Chondrocyte (in vitro differentiated cells): ENCODE measurements at regions not wholly inside any gene's neighbourhood (a gene's known extent, or its start where the extent isn't known, plus 50 kb on each side); places are given as distances from the start of the nearest gene placed in this dataset.

Experiments used
- DNase-seq: peaks from one replicate; pipeline ENCODE4 v3.0.0; 2021; ENCODE audit warnings: mixed read lengths, low spot score
- H3K27ac Mint-ChIP-seq: one replicate; pipeline ENCODE4 v1.8.0; 2021; ENCODE audit warnings: mild to moderate bottlenecking, moderate library complexity, mixed read lengths; ENCODE audit not compliant: unreplicated experiment
- H3K27me3 Mint-ChIP-seq: 2 replicates; pipeline ENCODE4 v1.8.0; 2021; ENCODE audit warnings: low read depth, mixed read lengths
- H3K36me3 Mint-ChIP-seq: 2 replicates; pipeline ENCODE4 v1.8.0; 2021; ENCODE audit warnings: low read depth, mixed read lengths
- H3K4me1 Mint-ChIP-seq: 2 replicates; pipeline ENCODE4 v1.8.0; 2021; ENCODE audit warnings: low read depth, mild to moderate bottlenecking, mixed read lengths
- H3K4me3 Mint-ChIP-seq: one replicate; pipeline ENCODE4 v1.8.0; 2021; ENCODE audit warnings: mild to moderate bottlenecking, moderate library complexity, mixed read lengths; ENCODE audit not compliant: unreplicated experiment
- H3K9me3 Mint-ChIP-seq: 2 replicates; pipeline ENCODE4 v1.8.0; 2021; ENCODE audit warnings: low read depth, mixed read lengths
- CTCF ChIP-seq: fragments of 200-600 bp; sonication (generic); IDR thresholded peaks from 2 replicates; pipeline ENCODE4 v1.5.0; 2021; ENCODE audit warnings: antibody characterized with exemption, mild to moderate bottlenecking, moderate library complexity

- no peaks in the 10 kb centered on the region for H3K27me3 Mint-ChIP-seq
- no peak overlapping the region for H3K27ac Mint-ChIP-seq
- peaks cover 33% of the 10 kb centered on the region for H3K4me1 Mint-ChIP-seq
- no peak overlapping the region for H3K4me3 Mint-ChIP-seq
- H3K36me3 Mint-ChIP-seq: no peaks in the 10 kb centered on the region
- no peaks in the 10 kb centered on the region for H3K9me3 Mint-ChIP-seq
- DNase-seq: no peak
- no peak for TF ChIP-seq CTCF
Measured at GRCh38 chr3:110530902-110531301, 540.7 kb upstream of the NECTIN3 start.

GRCh38 chr3:110533089-110533488 lies 538.5 kb upstream of the NECTIN3 start:
- no peak for DNase-seq

GRCh38 chr3:110542552-110543150 lies 529.0 kb upstream of the NECTIN3 start:
- no peak overlapping the region for H3K4me3 Mint-ChIP-seq
- no peak for DNase-seq
- peaks cover 4% of the 10 kb centered on the region for H3K9me3 Mint-ChIP-seq
- no peaks in the 10 kb centered on the region for H3K4me1 Mint-ChIP-seq
- no peak for TF ChIP-seq CTCF
- no peak overlapping the region for H3K27ac Mint-ChIP-seq
- no peaks in the 10 kb centered on the region for H3K27me3 Mint-ChIP-seq
- no peaks in the 10 kb centered on the region for H3K36me3 Mint-ChIP-seq

More at GRCh38 chr3:110533089-110533488, 538.5 kb upstream of the NECTIN3 start:
- no peaks in the 10 kb centered on the region for H3K9me3 Mint-ChIP-seq
- H3K4me1 Mint-ChIP-seq: peaks cover 11% of the 10 kb centered on the region
- no peak overlapping the region for H3K27ac Mint-ChIP-seq
- no peak overlapping the region for H3K4me3 Mint-ChIP-seq
- TF ChIP-seq CTCF: no peak
- no peaks in the 10 kb centered on the region for H3K27me3 Mint-ChIP-seq
- no peaks in the 10 kb centered on the region for H3K36me3 Mint-ChIP-seq

GRCh38 chr3:110544730-110545129 lies 526.9 kb upstream of the NECTIN3 start:
- Mint-ChIP-seq H3K4me1 (no peaks in the 10 kb centered on the region), H3K9me3 (no peaks in the 10 kb centered on the region), H3K36me3 (no peaks in the 10 kb centered on the region), H3K27me3 (no peaks in the 10 kb centered on the region), H3K27ac (no peak overlapping the region), H3K4me3 (no peak overlapping the region)
- no peak for TF ChIP-seq CTCF
- DNase-seq: no peak

- Mint-ChIP-seq H3K27me3 (no peaks in the 10 kb centered on the region), H3K4me3 (no peak overlapping the region), H3K9me3 (no peaks in the 10 kb centered on the region), H3K27ac (no peak overlapping the region), H3K4me1 (no peaks in the 10 kb centered on the region), H3K36me3 (peaks cover 4% of the 10 kb centered on the region)
- TF ChIP-seq CTCF: no peak
- no peak for DNase-seq
Measured at GRCh38 chr3:110550511-110550910, 521.1 kb upstream of the NECTIN3 start.
